CD1c-positive myeloid dendritic cell (primary cell): ENCODE measurements at regions not wholly inside any gene's neighbourhood (a gene's known extent, or its start where the extent isn't known, plus 50 kb on each side); places are given as distances from the start of the nearest gene placed in this dataset.

ENCODE experiments used
- DNase-seq: peaks from one replicate; pipeline ENCODE4 v3.0.0-alpha.2; 2016; ENCODE audit errors: extremely low spot score

- DNase-seq, result no peak
Measured at GRCh38 chr14:65223636-65224035, 121.3 kb upstream of the MAX start.

GRCh38 chr14:65224799-65225198 is 122.5 kb upstream of the MAX start:
- no peak for DNase-seq

GRCh38 chr14:65225299-65226159 is 123.2 kb upstream of the MAX start:
- DNase-seq, result no peak

GRCh38 chr14:65226824-65227604 is 124.7 kb upstream of the MAX start:
- no peak for DNase-seq

- no peak for DNase-seq
Measured at GRCh38 chr14:65228436-65228835, 126.1 kb upstream of the MAX start.

GRCh38 chr14:65228956-65229747 is 126.8 kb upstream of the MAX start:
- no peak for DNase-seq

GRCh38 chr14:65229748-65230728 is 127.7 kb upstream of the MAX start:
- no peak for DNase-seq

- no peak for DNase-seq
Measured at GRCh38 chr14:65231286-65231980, 129.1 kb upstream of the MAX start.

- no peak for DNase-seq
Measured at GRCh38 chr14:65234752-65235361, 132.5 kb upstream of the MAX start.

GRCh38 chr14:65237023-65237814 is 134.9 kb upstream of the MAX start:
- no peak for DNase-seq

GRCh38 chr14:65237941-65238340 is 135.6 kb upstream of the MAX start:
- no peak for DNase-seq

- no peak for DNase-seq
Measured at GRCh38 chr14:65238456-65238855, 136.1 kb upstream of the MAX start.

GRCh38 chr14:65239143-65239937 is 137.0 kb upstream of the MAX start:
- no peak for DNase-seq

- no peak for DNase-seq
Measured at GRCh38 chr14:65239938-65240296, 137.6 kb upstream of the MAX start.

- DNase-seq, result no peak
Measured at GRCh38 chr14:65241125-65241752, 138.9 kb upstream of the MAX start.

- no peak for DNase-seq
Measured at GRCh38 chr14:65242732-65243134, 140.4 kb upstream of the MAX start.

GRCh38 chr14:65243766-65244442 is 141.6 kb upstream of the MAX start:
- DNase-seq, result no peak
